Thyroid gland (tissue), 4 donors: ENCODE measurements at regions not wholly inside any gene's neighbourhood (a gene's known extent, or its start where the extent isn't known, plus 50 kb on each side); places are given as distances from the start of the nearest gene placed in this dataset.

Experiments used
- DNase-seq, 2 donors: peaks; one replicate each; pipeline ENCODE4 v3.0.0-alpha.2; 2019
- H3K27ac ChIP-seq, 3 donors: fragments of 200-600 bp; sonication (generic); 1 replicate in 2 of 3; 2 replicates in 1 of 3; pipeline ENCODE4 v1.5.1; 2016 to 2019; ENCODE audit warnings: mild to moderate bottlenecking in 1 of 3, moderate library complexity in 1 of 3
- H3K27me3 ChIP-seq: fragments of 200-600 bp; sonication (generic); one replicate; pipeline ENCODE4 v1.5.1; 2019
- H3K36me3 ChIP-seq, 2 donors: fragments of 200-600 bp; sonication (generic); one replicate each; pipeline ENCODE4 v1.5.1; 2016 to 2019
- H3K4me1 ChIP-seq, 2 donors: fragments of 200-600 bp; sonication (generic); one replicate each; pipeline ENCODE4 v1.5.1; 2017 to 2019
- H3K4me3 ChIP-seq, 3 donors: fragments of 200-600 bp; sonication (generic); replicated peaks in 1 of 3; 1 replicate in 2 of 3; 2 replicates in 1 of 3; pipeline ENCODE4 v1.5.1; 2016; ENCODE audit warnings: mild to moderate bottlenecking in 1 of 3
- H3K9me3 ChIP-seq: fragments of 200-600 bp; sonication (generic); one replicate; pipeline ENCODE4 v1.5.1; 2017
- POLR2A ChIP-seq, 2 donors: fragments of 450-650 bp; IDR thresholded peaks; one replicate each; pipeline ENCODE4 v1.6.1; 2017; ENCODE audit warnings: antibody characterized with exemption in 2 of 2, mild to moderate bottlenecking in 2 of 2, moderate library complexity in 1 of 2
- WGBS, 2 donors: methylation state at CpG; one replicate each; pipeline ENCODE4 v1.1.5; 2017; 5-methylcytosine and 5-hydroxymethylcytosine counted together
- intact Hi-C: fragments of 100-400 bp; cut with DNase I; formaldehyde crosslinking; loops from one replicate; pipeline ENCODE4 v1.15.1; 2023
- TF ChIP-seq, protein P1 (sequence below), 6 experiments: fragments of 200-600 bp in 3 of 6; fragments of 450-650 bp in 3 of 6; sonication (generic) in 3 of 6; IDR thresholded peaks; one replicate each; pipeline ENCODE4 v1.5.1; 2016 to 2019; ENCODE audit warnings: antibody characterized with exemption in 6 of 6, mild to moderate bottlenecking in 2 of 6, inconsistent platforms in 1 of 6, moderate library complexity in 1 of 6

DNA sequence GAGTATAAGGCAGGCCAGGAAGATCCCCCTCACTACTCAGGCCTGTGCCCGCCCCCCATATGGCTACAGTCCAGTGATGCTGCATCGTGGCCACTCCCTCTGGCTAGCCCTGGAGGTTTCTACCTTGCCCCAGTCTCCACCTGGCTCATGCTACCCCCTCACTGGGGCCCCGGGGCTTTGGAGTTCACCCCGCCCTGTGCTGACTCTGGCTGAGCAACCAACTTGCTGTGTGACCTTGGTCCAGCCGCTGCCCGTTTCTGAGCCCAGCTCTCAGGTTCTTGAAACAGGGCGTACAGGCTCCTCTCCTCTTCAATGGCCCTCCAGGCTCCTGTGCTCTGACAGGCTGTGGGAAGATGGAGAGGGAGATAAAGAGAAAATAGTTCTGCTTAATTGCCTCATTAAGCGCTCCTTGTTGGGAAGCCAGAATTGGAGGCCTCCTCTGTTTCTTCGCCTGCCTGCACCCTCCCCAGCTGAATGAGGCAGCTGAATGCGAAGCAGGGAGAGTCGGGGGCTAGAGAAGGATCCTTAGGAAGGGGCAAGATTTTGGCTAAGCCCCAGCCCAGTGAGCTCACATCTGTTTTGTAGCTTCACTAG lies 138.2 kb upstream of the NCOR2 start:
- peak; percentile 40 to 61 for DNase-seq
- H3K27me3 ChIP-seq, result no peaks in the 10 kb centered on the region
- intact Hi-C loops, result no loop called here
- no peak overlapping the region for H3K27ac ChIP-seq
- no peak overlapping the region for H3K4me3 ChIP-seq
- TF ChIP-seq POLR2A (IDR thresholded peaks at IDR 0.05), result no peak
- TF ChIP-seq, protein P1, sequence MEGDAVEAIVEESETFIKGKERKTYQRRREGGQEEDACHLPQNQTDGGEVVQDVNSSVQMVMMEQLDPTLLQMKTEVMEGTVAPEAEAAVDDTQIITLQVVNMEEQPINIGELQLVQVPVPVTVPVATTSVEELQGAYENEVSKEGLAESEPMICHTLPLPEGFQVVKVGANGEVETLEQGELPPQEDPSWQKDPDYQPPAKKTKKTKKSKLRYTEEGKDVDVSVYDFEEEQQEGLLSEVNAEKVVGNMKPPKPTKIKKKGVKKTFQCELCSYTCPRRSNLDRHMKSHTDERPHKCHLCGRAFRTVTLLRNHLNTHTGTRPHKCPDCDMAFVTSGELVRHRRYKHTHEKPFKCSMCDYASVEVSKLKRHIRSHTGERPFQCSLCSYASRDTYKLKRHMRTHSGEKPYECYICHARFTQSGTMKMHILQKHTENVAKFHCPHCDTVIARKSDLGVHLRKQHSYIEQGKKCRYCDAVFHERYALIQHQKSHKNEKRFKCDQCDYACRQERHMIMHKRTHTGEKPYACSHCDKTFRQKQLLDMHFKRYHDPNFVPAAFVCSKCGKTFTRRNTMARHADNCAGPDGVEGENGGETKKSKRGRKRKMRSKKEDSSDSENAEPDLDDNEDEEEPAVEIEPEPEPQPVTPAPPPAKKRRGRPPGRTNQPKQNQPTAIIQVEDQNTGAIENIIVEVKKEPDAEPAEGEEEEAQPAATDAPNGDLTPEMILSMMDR (IDR thresholded peaks at IDR 0.05), result no peak
- H3K4me1 ChIP-seq, result peaks cover 12 to 39% of the 10 kb centered on the region in 2 donors
- WGBS, 2 donors, result 48 to 59% methylated on average over 10 to 11 of the region's 11 CpGs
- H3K36me3 ChIP-seq, result no peaks in the 10 kb centered on the region
- no peaks in the 10 kb centered on the region for H3K9me3 ChIP-seq

GRCh38 chr12:124704619-124705018 lies 137.2 kb upstream of the NCOR2 start:
- no peak for TF ChIP-seq POLR2A (IDR thresholded peaks at IDR 0.05)
- TF ChIP-seq, protein P1 (IDR thresholded peaks at IDR 0.05), result no peak
- Histone ChIP-seq H3K36me3 (no peaks in the 10 kb centered on the region), H3K4me1 (peaks cover 14 to 49% of the 10 kb centered on the region in 2 donors), H3K9me3 (no peaks in the 10 kb centered on the region), H3K27me3 (no peaks in the 10 kb centered on the region), H3K4me3 (no peak overlapping the region), H3K27ac (no peak overlapping the region)
- intact Hi-C loops, result no loop called here
- no peak for DNase-seq
- WGBS, 2 donors, result 93 to 95% methylated on average over 10 to 12 of the region's 13 CpGs

DNA sequence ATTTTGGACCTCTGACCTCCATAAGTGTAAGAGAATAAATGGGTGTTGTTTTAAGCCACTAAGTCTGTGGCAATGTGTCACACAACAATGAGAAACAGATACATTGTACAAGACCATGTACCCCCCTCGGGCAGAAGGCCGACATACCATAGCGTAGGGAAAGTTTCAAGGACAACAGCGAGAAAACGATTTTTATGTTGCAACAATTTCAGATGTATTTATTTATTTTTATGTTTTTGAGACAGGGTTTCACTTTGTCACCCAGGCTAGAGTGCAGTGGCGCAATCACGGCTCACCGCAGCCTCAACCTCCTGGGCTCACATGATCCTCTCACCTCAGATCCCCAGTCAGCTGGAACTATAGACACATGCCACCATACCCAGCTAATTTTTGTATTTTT lies 136.4 kb upstream of the NCOR2 start:
- H3K4me1 ChIP-seq, result peaks cover 14 to 55% of the 10 kb centered on the region in 2 donors
- TF ChIP-seq, protein P1 (IDR thresholded peaks at IDR 0.05), result no peak
- no peak for TF ChIP-seq POLR2A (IDR thresholded peaks at IDR 0.05)

DNA sequence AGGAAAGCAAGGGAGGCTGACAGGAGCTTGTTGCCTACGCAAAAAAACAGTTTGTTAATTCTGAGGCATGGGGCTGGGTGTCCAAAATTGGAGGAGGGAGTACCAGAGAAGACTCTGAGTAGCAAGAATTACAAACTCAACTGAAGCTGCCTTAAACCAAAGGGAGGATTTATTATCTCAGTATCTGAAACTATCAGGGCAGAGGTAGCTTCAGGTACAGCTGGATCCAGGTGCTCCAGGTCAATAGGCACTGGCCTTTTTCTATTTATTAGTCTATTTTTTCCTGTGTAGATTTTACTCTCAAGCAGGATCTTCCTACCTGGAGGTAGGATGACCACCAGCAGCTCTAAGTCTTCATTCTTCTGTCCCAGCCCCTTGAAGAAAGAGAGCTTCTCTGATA lies 135.3 kb upstream of the NCOR2 start:
- H3K27ac ChIP-seq, result no peak overlapping the region
- TF ChIP-seq POLR2A (IDR thresholded peaks at IDR 0.05), result no peak
- TF ChIP-seq, protein P1 (IDR thresholded peaks at IDR 0.05), result no peak
- no peak overlapping the region for H3K4me3 ChIP-seq
- intact Hi-C loops, result no loop called here
- no peaks in the 10 kb centered on the region for H3K27me3 ChIP-seq
- H3K36me3 ChIP-seq, result no peaks in the 10 kb centered on the region
- no peak for DNase-seq
- WGBS, 2 donors, result 96 to 97% methylated on average over 1 of the region's 1 CpG
- H3K9me3 ChIP-seq, result no peaks in the 10 kb centered on the region
- H3K4me1 ChIP-seq, result peaks cover 25 to 66% of the 10 kb centered on the region in 2 donors

More for the DNA sequence above, 136.4 kb upstream of the NCOR2 start:
- 85 to 86% methylated on average over 8 of the region's 8 CpGs for WGBS, 2 donors
- no peak overlapping the region for H3K27ac ChIP-seq
- H3K9me3 ChIP-seq, result no peaks in the 10 kb centered on the region
- H3K36me3 ChIP-seq, result no peaks in the 10 kb centered on the region
- intact Hi-C loops, result no loop called here
- H3K27me3 ChIP-seq, result no peaks in the 10 kb centered on the region
- no peak overlapping the region for H3K4me3 ChIP-seq
- peak; percentile 49 to 52 for DNase-seq

DNA sequence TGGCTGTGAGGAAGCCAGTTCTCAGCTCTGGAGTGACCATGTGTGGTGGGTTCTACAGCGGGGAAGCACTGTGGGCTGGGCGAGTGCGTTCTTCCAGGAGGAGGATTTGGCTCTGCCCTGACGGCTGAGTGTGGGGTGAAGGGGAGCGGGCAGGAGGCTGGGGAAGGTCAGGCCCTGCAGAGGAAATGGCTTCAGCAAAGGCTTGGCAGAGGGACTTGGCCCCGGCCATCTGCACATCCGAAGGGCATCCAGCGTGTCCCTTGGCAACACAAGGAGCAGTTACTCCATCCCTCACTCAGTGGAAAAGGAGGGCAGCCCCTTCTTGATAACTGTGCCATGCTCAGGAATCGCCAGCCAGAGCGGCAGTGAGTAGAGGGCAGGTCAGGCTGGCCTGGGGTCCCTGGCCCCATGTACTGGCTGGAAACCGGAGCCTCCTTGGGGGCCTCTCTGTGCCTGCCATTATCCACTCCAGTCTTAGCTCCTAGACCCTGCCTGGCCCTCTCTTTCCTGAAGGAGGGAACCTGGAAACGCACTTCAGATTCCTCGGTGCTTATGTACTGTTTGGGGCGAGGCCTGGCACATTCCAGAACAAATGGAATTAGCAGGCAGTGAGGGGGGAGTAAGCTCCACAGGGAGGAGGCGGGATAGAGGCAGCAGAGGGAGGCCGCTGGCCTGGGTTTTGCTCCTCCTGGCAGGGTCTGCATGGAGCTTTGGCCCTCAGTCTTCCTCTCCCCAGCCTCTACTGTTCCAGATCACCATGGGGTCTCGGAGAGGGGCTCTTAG lies 133.6 kb upstream of the NCOR2 start:
- no peaks in the 10 kb centered on the region for H3K27me3 ChIP-seq
- intact Hi-C loops, result no loop called here
- no peaks in the 10 kb centered on the region for H3K36me3 ChIP-seq
- H3K4me3 ChIP-seq, result no peak overlapping the region
- WGBS, 2 donors, result 58 to 67% methylated on average over 5 to 16 of the region's 17 CpGs
- DNase-seq, result peak; percentile 70 to 75
- H3K27ac ChIP-seq, result peak overlapping the region; percentile 52 to 86 (median 58)
- TF ChIP-seq, protein P1 (IDR thresholded peaks at IDR 0.05), result no peak
- TF ChIP-seq POLR2A (IDR thresholded peaks at IDR 0.05), result peak in 1 of 2 donors; percentile 49
- peaks cover 26 to 65% of the 10 kb centered on the region in 2 donors for H3K4me1 ChIP-seq
- no peaks in the 10 kb centered on the region for H3K9me3 ChIP-seq
